Endothelial cell of umbilical vein (primary cell): ENCODE measurements at regions not wholly inside any gene's neighbourhood (a gene's known extent, or its start where the extent isn't known, plus 50 kb on each side); places are given as distances from the start of the nearest gene placed in this dataset.

ENCODE experiments used
- BruUV-seq: library from RNA; stranded (reverse); fragments of 400-500 nt; replicated peaks from 2 replicates; lab custom pipeline; 2021; lab: Mats Ljungman, UMichigan
- CTCF ChIA-PET: fragments of 300-600, 350-600 bp; sonication (Branson Sonifier 250); formaldehyde crosslinking; loops from one replicate; lab custom pipeline; 2021; ENCODE audit warnings: antibody characterized with exemption, inconsistent platforms; lab: Charles Lee
- POLR2A ChIA-PET: fragments of 300-600, 350-600 bp; sonication (Branson Sonifier 250); formaldehyde crosslinking; loops from one replicate; lab custom pipeline; 2021; ENCODE audit warnings: antibody characterized with exemption, inconsistent platforms; lab: Charles Lee
- DNase-seq: peaks from one replicate; pipeline ENCODE4 v3.0.0-alpha.2; 2011; ENCODE audit warnings: low read depth, low spot score
- FAIRE-seq: peaks from 2 replicates; lab custom pipeline; 2011; peaks lifted over from hg19 to GRCh38; lab: Jason Lieb, UNC
- H2AFZ ChIP-seq: 2 replicates; pipeline ENCODE4 v1.6.0; 2012; ENCODE audit warnings: low read depth, low read length, control low read depth, inconsistent platforms
- H3K27ac ChIP-seq: 2 replicates; pipeline ENCODE4 v1.5.1; 2011; ENCODE audit warnings: low read depth, mild to moderate bottlenecking, control low read depth, low read length, moderate library complexity; ENCODE audit not compliant: insufficient read depth
- H3K27me3 ChIP-seq, 2 experiments: 2 replicates each; pipeline versions ENCODE4 v1.6.0 to v1.6.1; 2011; ENCODE audit warnings: low read length in 2 of 2, mixed read lengths in 1 of 2; ENCODE audit not compliant: control insufficient read depth in 2 of 2, insufficient read depth in 2 of 2
- H3K36me3 ChIP-seq, 2 experiments: 2 replicates in 1 of 2; 3 replicates in 1 of 2; pipeline ENCODE4 v1.5.1; 2011; ENCODE audit warnings: low read length in 2 of 2, mild to moderate bottlenecking in 1 of 2, moderate library complexity in 1 of 2; ENCODE audit not compliant: control insufficient read depth in 2 of 2, insufficient read depth in 2 of 2; ENCODE audit errors: extremely low read depth in 1 of 2
- H3K4me1 ChIP-seq: 3 replicates; pipeline ENCODE4 v1.5.1; 2011; ENCODE audit warnings: mild to moderate bottlenecking, low read length; ENCODE audit not compliant: control insufficient read depth, insufficient read depth; ENCODE audit errors: extremely low read depth
- H3K4me2 ChIP-seq: 2 replicates; pipeline ENCODE4 v1.6.1; 2011; ENCODE audit warnings: low read length, control low read depth, mixed read lengths; ENCODE audit not compliant: insufficient read depth
- H3K4me3 ChIP-seq, 3 experiments: fragments of 200-600 bp in 1 of 3; sonication (generic), shearing (Covaris generic) in 1 of 3; replicated peaks in 1 of 3; 2 replicates each; pipeline ENCODE4 v1.5.1; 2011 to 2016; ENCODE audit warnings: control low read depth in 3 of 3, low read length in 3 of 3, mild to moderate bottlenecking in 2 of 3, inconsistent platforms in 1 of 3, low read depth in 1 of 3, moderate library complexity in 1 of 3; ENCODE audit not compliant: insufficient read depth in 1 of 3
- H3K79me2 ChIP-seq: 2 replicates; pipeline ENCODE4 v1.6.0; 2012; ENCODE audit warnings: low read length, inconsistent platforms; ENCODE audit not compliant: control insufficient read depth, insufficient read depth
- H3K9ac ChIP-seq: replicated peaks from 2 replicates; pipeline ENCODE3; 2011; ENCODE audit warnings: low read length, control low read depth; ENCODE audit not compliant: insufficient read depth; ENCODE audit errors: extremely low read depth
- H3K9me1 ChIP-seq: replicated peaks from 3 replicates; pipeline ENCODE4 v1.6.0; 2011; ENCODE audit warnings: mild to moderate bottlenecking, low read length; ENCODE audit not compliant: control insufficient read depth, insufficient read depth; ENCODE audit errors: extremely low read depth
- H3K9me3 ChIP-seq: replicated peaks from 2 replicates; pipeline ENCODE4 v1.5.1; 2012; ENCODE audit warnings: low read length, inconsistent platforms; ENCODE audit not compliant: control insufficient read depth, insufficient read depth
- H4K20me1 ChIP-seq: replicated peaks from 2 replicates; pipeline ENCODE3; 2011; ENCODE audit warnings: mild to moderate bottlenecking, low read length; ENCODE audit not compliant: control insufficient read depth, insufficient read depth; ENCODE audit errors: extremely low read depth
- CTCF ChIP-seq, 2 donors: IDR thresholded peaks; 1 replicate in 1 of 2; 2 replicates in 1 of 2; pipeline ENCODE4 v1.5.1; 2011; ENCODE audit warnings: low read length in 2 of 2, mild to moderate bottlenecking in 2 of 2, moderate library complexity in 2 of 2, control low read depth in 1 of 2, inconsistent platforms in 1 of 2, low read depth in 1 of 2; ENCODE audit not compliant: insufficient read depth in 1 of 2; ENCODE audit errors: extremely low read depth in 1 of 2
- EZH2 ChIP-seq: IDR thresholded peaks from 2 replicates; pipeline ENCODE4 v1.6.1; 2012; ENCODE audit warnings: borderline replicate concordance, low read depth, mild to moderate bottlenecking, moderate library complexity, low read length, inconsistent platforms; ENCODE audit not compliant: severe bottlenecking
- FOS ChIP-seq: IDR thresholded peaks from 2 replicates; pipeline ENCODE4 v1.6.1; 2011; ENCODE audit warnings: mild to moderate bottlenecking, low read length, moderate library complexity, borderline replicate concordance; ENCODE audit not compliant: insufficient read depth
- GATA2 ChIP-seq: IDR thresholded peaks from 2 replicates; pipeline ENCODE4 v1.7.0; 2011; ENCODE audit warnings: low read depth, mild to moderate bottlenecking, moderate library complexity, mixed read lengths, low read length; ENCODE audit not compliant: insufficient read length, insufficient read depth
- JUN ChIP-seq: IDR thresholded peaks from 2 replicates; pipeline ENCODE4 v1.6.1; 2011; ENCODE audit warnings: borderline replicate concordance, low read depth; ENCODE audit not compliant: insufficient read length, insufficient read depth
- POLR2A ChIP-seq: IDR thresholded peaks from 2 replicates; pipeline ENCODE4 v1.6.1; 2012; ENCODE audit warnings: low read depth, mild to moderate bottlenecking, control low read depth, low read length
- dilution Hi-C: fragments of 300-500 bp; cut with MboI; formaldehyde crosslinking; loops from one replicate; pipeline ENCODE4 v1.15.0; 2019; ENCODE audit warnings: low sequenced_read_pairs; ENCODE audit not compliant: extremely low pct_ligation_motif_present
- intact Hi-C: fragments of 100-400 bp; cut with micrococcal nuclease; formaldehyde crosslinking; loops from one replicate; pipeline ENCODE4 v1.10.0; 2022

GRCh38 chr20:53734006-53734688, 140.5 kb upstream of the ZNF217 start:
- dilution Hi-C loops = no loop called here
- Histone ChIP-seq H3K9me3 (no peaks in the 10 kb centered on the region), H3K9ac (no peak overlapping the region), H3K9me1 (no peaks in the 10 kb centered on the region), H3K36me3 (no peaks in the 10 kb centered on the region), H3K79me2 (no peaks in the 10 kb centered on the region), H3K4me3 (no peak overlapping the region), H3K27ac (no peak overlapping the region), H3K4me2 (no peak overlapping the region), H3K4me1 (peaks cover 11% of the 10 kb centered on the region), H4K20me1 (no peaks in the 10 kb centered on the region), H3K27me3 (peaks cover 0 to 5% of the 10 kb centered on the region in 2 experiments), H2AFZ (no peak overlapping the region)
- intact Hi-C loops = no loop called here
- POLR2A ChIA-PET = no interaction called here
- no peak for TF ChIP-seq CTCF (IDR thresholded peaks at IDR 0.05; ENCODE audit: extremely low read depth in 1 of 2, insufficient read depth in 1 of 2, low read depth in 1 of 2, low read length in 2 of 2)
- FAIRE-seq = no peak
- no peak for DNase-seq
- CTCF ChIA-PET = no interaction called here
- no TSS peak for BruUV-seq

- DNase-seq (no peak), FAIRE-seq (no peak)
- peaks cover 0 to 3% of the 10 kb centered on the region in 2 experiments for H3K27me3 ChIP-seq
- H3K27ac ChIP-seq = no peak overlapping the region
- no peaks in the 10 kb centered on the region for H4K20me1 ChIP-seq
- no peak overlapping the region for H3K4me3 ChIP-seq
- H3K9ac ChIP-seq = no peak overlapping the region
- intact Hi-C loops (no loop called here), dilution Hi-C loops (no loop called here)
- POLR2A ChIA-PET = no interaction called here
- no peak overlapping the region for H3K4me2 ChIP-seq
- H3K79me2 ChIP-seq = no peaks in the 10 kb centered on the region
- TF ChIP-seq GATA2 = no peak
- TF ChIP-seq JUN = no peak
- TF ChIP-seq POLR2A = no peak
- TF ChIP-seq EZH2 = no peak
- no peak for TF ChIP-seq CTCF (IDR thresholded peaks at IDR 0.05; ENCODE audit: extremely low read depth in 1 of 2, insufficient read depth in 1 of 2, low read depth in 1 of 2, low read length in 2 of 2)
- no peak for TF ChIP-seq FOS
- H3K4me1 ChIP-seq = peaks cover 5% of the 10 kb centered on the region
- H3K9me1 ChIP-seq = no peaks in the 10 kb centered on the region
- CTCF ChIA-PET = no interaction called here
- H3K9me3 ChIP-seq = no peaks in the 10 kb centered on the region
- H2AFZ ChIP-seq = no peak overlapping the region
- BruUV-seq = no TSS peak
- no peaks in the 10 kb centered on the region for H3K36me3 ChIP-seq
These were observed 138.0 kb upstream of the ZNF217 start for GRCh38 chr20:53731595-53731994.
